ENCODE measurements at regions not wholly inside any gene's neighbourhood (a gene's known extent, or its start where the extent isn't known, plus 50 kb on each side); places are given as distances from the start of the nearest gene placed in this dataset.
"Not testable (repeated sequence)": the region's sequence is repeated elsewhere in the genome, so short reads cannot be mapped to it uniquely, and the experiment has no call there.

DNA sequence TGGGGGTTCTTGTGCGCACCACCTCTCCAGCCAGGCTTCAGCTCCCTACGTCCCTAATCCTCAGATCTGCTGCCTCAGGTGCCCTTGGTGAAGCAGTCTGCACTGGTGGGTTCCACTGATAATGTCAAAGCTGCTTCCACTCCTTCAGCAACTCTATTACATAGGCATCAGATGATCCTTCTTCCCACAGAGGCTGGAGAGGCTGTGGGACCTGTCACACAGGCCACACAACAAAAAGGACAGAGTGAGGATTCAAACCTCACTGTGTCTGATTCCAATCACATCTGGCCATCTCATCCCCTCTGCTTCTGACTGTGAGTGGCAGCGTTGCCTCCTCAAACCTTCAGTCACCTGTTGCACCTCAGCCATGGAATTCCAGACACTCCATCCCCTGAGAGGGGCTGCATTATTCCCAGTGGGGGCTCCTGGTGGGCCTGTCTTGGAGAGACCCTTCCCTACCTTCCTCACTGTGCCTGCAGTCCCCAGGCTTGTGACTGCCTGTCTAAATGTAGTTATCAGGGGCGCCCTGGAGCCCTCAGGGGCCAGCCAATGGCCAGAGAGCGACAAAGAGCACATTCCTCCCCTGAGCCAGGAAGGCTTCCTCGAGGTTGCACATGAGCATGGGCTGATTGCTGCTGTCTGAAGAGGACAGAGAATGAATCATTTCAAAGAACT is 211.4 kb upstream of the ECI2 start:
- DNase-seq: no peak

DNA sequence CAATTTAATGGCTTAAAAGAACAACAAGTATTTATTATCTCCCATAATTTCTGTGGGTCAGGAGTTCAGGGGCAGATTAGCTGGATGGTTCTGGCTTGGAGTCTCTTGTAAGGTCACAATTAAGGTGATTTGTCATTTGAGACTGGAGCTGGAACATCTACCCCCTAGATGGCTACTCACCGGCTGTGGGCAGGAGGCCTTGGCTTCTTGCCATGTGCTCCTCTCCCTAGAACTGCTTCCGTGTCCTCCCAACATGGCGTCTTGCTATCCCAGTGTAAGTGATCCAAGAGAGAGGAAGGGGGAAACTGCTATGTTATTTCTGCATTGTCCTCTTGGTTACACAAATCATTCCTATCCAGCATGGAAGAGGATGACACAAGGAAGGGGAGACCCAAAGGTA is 210.2 kb upstream of the ECI2 start:
- DNase-seq: no peak

DNA sequence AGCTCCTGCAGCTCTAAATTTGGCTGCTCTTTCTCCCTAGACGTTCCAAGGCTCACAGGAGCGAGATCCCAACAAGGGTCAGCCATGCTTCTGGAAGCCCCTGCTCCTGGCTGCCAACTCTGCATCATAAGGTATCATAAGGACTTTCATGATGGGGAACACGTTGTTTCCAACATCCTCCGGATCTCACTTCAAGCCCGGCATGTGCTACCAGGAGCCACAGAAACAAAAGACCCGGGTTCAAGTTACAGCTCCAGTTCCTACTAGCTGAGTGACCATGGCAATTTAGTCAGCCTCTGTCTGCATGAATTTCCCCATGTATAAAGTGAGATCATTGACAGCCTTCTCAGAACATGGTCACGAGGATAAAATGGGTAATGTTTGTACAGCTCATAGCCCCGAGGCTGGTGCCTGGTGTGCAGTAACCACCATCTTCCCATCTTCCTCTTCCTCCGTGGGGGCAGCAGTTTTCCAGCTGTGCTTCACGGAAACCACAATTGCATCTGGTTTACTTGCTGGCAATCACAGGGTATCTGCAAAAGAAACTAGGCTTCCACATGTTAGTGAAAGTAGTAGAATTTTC is 209.0 kb upstream of the ECI2 start:
- peak; percentile 73 for DNase-seq

DNA sequence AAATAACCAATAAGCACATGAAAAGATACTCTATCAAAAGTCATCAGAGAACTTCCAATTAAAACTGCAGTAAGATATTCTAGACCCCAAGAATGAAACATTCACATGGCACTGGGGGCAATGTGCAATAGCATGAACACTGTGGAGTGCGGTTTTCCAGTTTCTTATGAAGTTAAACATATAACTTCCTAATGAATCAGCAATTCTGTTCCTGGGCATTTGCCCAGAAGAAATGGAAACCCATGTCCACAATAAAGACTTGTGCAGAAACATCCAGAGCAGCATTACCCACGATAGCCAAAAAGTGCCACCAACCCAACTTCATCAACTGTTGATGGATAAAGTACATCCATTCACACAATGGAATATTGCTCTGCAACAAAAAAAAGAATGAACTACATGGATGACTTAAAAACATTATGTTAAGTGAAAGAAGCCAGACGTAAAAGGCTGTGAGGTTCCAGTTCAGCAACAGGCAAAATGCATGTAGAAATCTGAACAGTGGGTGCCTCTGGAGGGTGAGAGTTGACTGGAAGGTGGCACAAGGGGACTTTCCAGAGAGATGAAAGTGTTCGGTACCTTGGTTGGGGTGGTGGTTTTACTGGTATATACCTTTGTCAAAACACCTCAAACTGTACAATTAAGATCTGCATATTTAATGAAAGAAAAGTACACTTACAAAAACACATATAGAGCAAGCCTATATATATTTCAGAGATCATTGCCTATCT is 207.2 kb upstream of the ECI2 start:
- no peak for DNase-seq

DNA sequence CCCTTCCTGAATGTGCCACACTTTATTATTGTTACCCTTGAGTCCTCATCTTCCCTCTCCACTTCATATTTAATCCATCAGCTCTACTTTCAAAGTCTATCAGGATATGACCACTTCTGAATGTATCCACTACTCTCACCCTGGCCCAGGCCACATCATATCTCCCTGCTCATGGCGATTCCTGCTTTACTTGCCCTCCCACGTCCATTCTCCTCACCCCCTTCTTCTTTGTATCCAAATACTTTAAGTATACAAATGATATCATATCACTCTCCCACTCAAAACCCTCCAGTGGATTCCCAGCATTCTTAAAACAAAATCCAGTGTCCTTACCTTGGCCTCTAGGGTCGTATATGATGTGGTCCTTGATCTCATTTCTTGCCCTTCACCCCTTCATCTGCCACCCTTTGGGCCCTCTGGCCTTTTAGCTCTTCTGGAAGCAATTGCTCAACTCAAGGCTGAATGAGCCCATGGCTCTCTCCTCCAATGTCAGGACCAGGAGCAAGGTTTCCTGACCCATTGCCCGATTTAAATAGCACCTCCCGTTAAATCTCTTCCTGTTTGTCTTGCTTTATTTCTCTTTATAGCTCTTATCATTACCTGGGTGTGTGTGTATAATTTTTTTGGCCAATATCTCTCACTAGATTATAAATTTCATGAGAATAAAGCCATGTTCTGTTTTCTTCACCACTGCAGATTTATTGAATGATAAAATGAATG is 205.9 kb upstream of the ECI2 start:
- no peak for DNase-seq

DNA sequence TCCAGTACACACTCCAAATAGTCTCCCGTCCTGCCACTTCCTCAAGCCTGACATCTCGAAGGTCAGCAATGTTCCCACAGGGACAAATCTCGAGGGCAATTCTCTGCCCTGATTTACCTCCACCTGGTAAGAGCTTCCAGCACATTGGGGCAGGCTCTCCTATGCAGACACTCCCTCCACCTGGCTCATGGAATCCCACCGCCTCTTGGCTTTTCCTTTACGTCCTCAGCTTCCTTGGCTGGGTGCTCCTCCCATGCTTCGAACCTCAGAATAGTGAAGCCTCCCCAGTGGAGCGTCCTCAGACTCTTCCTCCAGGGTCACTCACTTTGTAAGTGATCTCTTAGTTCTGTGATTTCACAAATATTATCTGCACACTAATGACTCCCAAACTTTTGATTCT is 205.2 kb upstream of the ECI2 start:
- no peak for DNase-seq

DNA sequence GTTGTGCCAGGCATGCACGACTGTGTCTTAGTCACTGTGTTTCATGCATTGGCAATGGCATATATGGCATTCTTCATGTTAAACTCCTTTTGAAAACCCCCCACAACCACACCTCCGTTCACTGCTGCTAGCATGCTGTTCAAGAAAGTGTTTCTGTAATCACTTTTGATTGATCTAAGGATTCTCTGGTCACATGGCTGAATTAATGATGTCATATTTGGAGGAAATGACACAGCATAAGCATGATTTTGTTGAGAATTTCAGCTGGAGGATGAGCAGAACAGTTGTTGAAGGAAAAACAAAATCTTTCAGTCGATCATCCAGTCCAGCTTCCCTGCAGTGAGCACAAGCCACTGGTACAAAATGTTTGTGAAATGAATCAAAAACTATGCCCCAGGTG is 203.5 kb upstream of the ECI2 start:
- DNase-seq: no peak

DNA sequence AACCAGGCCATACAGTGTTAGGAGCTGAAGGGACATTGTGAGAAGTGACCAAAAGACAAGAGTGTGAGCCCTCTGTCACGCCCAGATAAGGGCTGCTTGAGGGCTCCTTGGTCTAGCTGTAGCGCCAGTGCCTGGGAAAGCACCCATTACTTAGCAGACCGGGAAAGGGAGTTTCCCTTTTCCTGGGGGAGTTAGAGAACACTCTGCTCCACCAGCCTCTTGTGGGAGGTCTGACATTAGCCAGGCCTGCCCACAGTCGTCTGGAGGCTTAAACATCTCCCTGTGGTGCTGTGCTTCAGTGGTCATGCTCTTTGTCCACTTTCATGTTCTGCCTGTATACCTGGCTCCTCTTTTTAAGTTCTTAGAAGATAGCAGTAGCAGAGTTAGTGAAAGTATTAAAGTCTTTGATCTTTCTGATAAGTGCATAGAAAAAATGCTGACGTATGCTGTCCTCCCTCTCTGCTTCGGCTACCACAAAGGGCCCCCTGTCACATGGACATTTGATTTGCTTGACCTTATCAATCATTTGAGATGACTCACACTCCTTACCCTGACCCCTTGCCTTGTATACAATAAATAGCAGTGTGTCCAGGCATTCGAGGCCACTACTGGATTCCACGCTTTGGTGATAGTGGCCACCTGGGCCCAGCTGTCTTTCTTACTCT is 201.5 kb upstream of the ECI2 start:
- DNase-seq: no peak

DNA sequence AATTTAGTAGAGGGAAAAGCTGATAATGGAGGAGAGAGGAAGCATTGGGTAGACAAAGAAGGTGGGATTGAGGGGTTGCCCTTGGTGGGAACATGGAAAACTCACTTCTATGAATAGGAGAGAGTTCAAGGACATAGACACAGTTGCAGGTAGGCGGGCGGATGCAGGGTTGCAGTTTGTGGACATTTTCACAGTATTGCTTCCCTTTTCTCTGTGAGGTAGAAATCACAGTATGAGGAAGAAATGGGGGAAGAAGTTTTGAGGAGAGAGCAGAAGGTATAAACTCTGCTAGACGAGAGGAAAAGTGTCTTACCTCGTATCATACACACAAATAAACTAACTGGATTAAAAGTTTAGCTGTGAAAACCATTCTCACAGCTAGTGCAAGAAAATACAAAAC is 200.7 kb upstream of the ECI2 start:
- DNase-seq: no peak

DNA sequence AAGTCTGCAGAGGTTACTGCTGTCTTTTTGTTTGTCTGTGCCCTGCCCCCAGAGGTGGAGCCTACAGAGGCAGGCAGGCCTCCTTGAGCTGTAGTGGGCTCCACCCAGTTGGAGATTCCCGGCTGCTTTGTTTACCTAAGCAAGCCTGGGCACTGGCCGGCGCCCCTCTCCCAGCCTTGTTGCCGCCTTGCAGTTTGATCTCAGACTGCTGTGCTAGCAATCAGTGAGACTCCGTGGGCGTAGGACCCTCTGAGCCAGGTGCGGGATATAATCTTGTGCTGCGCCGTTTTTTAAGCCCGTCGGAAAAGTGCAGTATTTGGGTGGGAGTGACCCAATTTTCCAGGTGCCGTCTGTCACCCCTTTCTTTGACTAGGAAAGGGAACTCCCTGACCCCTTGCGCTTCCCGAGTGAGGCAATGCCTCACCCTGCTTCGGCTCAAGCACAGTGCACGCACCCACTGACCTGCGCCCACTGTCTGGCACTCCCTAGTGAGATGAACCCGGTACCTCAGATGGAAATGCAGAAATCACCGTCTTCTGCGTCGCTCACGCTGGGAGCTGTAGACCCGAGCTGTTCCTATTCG is 198.9 kb upstream of the ECI2 start:
- DNase-seq: not testable (repeated sequence)

DNA sequence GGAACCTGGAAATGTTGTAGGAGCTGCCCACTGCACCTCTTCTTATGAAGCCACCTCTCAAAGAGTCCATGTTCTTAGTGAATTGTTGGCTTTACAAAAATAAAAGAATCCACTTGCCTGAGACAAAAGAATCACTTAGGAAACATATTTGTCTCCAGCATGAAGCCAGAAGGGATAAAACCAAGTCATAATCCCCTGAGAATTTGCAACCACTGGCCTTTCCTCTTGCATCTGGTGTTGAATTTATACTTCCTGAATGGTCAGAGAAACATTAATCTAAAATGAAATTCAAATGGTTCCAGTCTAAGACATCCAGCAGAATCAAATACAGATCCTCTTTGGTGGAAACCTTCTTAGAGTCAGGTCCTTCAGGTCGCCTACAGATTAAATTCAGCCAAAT is 192.5 kb upstream of the ECI2 start:
- DNase-seq: no peak

DNA sequence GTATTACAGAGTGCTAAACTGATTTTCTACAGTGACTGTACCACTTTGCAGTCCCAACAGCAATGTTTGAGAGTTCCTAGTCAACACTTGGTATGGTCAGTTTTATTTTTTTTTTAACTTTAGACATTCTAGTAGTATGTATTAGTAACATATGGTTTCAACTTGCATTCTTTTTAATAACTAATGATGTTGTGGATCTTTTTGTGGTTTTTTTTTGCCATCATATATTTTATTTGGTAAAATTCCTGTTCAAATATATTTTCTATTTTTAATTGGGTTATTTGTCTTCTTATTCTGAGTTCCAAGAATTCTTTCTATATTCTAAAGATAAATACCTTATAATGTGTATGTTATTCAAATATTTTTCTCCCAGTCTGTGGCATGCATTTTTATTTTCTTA is 189.4 kb upstream of the ECI2 start:
- no peak for DNase-seq

DNA sequence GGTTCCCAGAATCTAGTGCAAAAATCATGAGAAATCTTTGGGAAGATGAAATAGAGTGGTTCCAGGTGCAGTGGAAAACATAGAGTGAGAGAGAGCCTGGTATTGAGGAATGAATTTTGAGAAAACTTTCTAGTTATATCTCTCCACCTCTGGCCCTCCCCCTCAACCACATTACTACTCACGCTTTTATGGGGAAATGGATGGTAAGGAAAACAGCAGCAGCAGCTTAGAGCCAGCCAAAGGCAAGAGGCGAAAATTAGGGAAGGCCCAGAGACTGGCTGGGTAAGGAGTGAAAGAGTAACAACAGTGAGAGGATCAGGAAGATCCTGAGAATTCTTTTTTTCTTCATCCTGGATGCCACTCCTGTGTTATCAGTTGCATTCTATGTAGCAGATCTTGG is 187.9 kb upstream of the ECI2 start:
- DNase-seq: no peak

DNA sequence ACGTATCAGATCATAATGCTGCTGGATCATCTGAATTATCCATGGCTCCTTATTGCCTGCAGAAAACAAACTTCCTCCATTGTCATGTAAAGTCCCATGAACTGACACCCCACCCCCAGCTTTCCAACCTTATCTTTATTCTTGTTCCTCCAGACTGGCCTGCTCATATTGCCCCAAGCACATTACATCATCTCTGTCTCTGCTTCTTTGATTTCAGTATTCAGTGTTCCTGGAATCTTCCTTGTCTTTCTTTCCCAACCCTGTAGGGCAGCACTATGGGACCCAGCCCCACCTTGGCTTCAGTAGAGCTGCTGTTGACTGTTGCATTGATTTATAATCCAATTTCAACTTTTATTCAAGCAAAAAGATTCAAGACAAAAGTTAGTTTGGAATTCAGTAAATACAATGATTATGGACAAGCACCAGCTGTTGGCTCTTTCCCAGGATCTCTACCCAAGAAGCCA is 187.5 kb upstream of the ECI2 start:
- DNase-seq: no peak

DNA sequence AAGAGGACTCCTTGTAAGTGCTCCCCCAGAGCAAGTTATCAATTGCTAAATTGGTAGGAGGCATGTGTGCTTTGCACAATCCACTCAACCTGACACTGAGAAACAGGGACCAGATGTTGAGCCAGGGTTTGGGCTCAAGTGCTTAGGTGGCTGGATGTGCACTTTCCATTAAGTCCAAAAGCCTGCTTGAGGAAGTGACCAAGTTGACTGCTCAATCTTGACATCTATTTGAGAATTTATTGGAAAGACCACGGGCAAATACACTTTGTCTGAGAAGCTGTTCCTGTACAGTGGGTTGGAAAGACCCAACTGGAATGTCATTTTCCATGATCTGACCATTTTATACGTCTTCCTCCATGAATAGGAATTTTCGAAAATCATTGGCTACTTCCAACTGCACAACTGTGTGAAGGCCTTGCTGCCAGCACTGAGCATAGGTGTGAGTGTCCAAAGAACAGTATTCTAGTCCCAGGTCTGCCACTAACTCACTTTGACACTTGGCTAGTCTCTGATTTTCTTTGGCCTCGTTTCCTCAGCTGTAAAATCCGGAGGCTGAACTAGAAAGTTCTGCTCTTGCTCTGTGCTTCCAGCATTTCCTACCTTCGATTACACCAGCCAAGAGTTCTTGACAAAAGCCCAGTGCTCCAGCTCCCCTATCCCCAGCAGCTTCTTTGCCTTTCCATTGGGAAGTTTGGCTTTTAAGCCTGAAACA is 186.9 kb upstream of the ECI2 start:
- DNase-seq: no peak

DNA sequence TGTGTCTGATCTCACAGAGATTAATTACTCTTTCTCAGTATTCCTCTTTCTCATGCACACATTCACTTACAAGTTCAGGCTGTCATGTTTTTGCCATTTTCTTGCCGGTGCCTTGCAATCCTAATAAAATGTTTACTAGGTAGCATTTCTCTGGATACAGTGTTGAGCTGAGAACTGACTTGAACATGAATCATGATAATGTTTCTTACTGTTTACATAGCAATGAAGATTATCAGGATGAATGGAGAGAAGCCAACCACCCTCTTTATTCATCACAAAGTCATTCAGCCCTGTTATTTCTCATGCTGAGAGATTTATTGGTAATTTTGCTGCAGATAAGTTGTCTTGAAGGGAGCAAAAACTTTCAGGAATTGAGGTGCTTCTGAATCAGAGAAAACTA is 185.5 kb upstream of the ECI2 start:
- DNase-seq: no peak

DNA sequence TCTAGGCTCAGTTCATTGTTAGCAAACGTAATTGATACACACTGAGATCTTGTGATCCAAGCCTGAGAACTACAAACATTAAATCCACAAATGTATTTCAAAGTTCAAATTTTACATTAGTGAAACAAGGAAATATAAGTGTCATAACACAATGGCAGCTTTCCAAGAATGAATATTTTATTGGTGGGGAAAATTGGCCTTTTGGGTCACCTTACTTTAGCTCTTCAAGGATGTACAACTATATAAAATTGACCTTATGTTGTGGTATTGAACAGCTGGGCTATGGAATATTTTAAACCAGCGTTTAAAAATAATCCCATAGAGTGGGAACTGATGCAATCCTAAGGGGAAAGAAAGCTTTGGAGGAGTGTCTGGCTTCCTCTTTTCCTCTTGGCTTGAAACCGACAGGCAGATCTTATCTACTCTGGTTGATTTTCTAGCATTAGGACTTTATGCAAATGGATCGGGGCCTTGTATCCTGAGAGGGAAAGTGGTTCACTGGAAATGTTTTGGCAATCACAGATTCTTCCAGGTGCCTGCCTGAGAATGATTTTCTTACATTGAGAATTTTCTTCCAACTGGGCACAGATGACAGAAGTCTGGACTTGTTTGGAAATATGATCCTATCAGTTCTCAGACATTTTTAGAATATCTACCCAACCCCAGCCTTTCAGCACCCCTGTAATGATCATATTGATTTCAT is 184.8 kb upstream of the ECI2 start:
- no peak for DNase-seq

DNA sequence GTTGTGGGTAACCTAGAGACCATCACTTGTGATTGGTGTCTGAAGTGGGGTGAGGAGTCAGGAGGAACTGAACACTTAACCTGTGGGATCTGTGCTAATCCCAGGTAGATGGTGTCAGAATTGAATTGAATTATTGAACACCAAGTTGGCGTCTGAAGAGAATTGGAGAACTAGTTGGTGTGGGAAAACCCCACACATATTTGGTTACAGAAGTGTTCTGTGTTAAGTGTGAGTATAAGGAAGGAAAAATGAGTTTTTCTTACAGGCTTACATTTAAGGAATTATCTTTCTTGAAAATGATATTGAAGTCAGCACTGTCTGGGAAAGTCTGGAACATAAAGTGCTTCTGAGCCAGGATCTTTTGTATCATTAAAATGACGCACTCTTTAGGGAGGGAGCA is 182.9 kb upstream of the ECI2 start:
- DNase-seq: no peak

DNA sequence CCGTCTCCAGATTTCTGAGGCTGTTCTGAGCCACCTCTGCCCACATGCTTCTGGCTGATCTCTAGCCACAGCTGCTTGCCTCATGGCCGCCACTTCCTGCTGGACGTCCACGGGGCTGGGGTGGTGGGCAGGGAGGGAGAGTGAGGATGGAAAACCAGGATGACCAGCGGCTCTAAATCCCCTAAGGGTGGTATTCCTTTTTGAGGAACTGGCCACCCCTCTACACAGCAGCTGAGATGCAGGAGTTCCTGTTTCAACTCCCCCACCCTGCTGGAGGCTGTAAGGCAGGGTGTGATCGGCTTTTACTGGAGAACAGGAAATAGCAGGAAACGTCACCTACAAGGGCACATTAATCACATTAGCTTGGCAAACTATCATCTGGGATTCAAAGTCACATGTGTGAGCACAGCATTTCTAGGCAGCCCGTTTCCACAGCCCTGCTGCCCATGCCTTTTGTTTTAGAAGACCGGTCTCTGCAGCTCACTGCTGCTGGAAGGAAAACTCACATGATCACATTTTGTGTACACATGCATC is 181.6 kb upstream of the ECI2 start:
- DNase-seq: peak; percentile 57

DNA sequence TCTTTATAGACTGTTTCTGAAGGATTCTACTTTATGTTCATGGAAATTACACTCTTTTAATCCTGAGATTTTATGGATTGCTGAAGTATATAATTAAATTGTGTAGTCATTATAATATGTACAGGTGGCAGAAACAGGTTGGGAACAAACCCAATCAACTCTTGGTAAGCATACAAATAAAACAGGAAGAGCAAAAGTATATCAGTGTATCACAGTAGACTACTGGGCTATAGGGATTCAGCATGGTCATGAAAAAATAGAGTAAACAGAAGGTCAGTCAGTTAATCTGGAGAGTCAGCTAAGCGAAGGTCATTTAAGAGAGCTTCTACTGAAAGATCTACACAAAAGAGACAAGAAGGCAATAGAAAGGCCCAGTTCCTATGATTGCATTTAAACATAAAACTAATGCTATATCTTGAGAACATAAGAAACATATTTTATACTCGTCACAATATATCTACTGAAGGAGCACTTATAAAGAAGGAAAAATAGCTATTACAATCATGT is 178.9 kb upstream of the ECI2 start:
- no peak for DNase-seq

Measured in GDM1 (cell line).